Left kidney (tissue), 1 donor: ENCODE measurements at regions not wholly inside any gene's neighbourhood (a gene's known extent, or its start where the extent isn't known, plus 50 kb on each side); places are given as distances from the start of the nearest gene placed in this dataset.

Experiments used
- DNase-seq: peaks from one replicate; pipeline ENCODE4 v3.0.0-alpha.2; 2013

- DNase-seq = peak; percentile 67
Measured at GRCh38 chr5:167945542-167946384, 345.7 kb upstream of the WWC1 start.

- DNase-seq = no peak
Measured at GRCh38 chr5:167947306-167947705, 344.1 kb upstream of the WWC1 start.

GRCh38 chr5:167948251-167948650 is 343.2 kb upstream of the WWC1 start:
- DNase-seq = no peak

GRCh38 chr5:167949435-167949834 is 342.0 kb upstream of the WWC1 start:
- DNase-seq = no peak

- DNase-seq = no peak
Measured at GRCh38 chr5:167950126-167950721, 341.2 kb upstream of the WWC1 start.

GRCh38 chr5:167951116-167951515 is 340.3 kb upstream of the WWC1 start:
- DNase-seq = no peak

GRCh38 chr5:167952278-167952995 is 339.0 kb upstream of the WWC1 start:
- DNase-seq = peak; percentile 36

- DNase-seq = no peak
Measured at GRCh38 chr5:167953151-167953798, 338.2 kb upstream of the WWC1 start.

- no peak for DNase-seq
Measured at GRCh38 chr5:167961731-167962130, 329.7 kb upstream of the WWC1 start.

GRCh38 chr5:167964529-167964928 is 326.9 kb upstream of the WWC1 start:
- DNase-seq = no peak

GRCh38 chr5:167965710-167966109 is 325.7 kb upstream of the WWC1 start:
- no peak for DNase-seq

- no peak for DNase-seq
Measured at GRCh38 chr5:167966979-167967378, 324.5 kb upstream of the WWC1 start.

- DNase-seq = peak; percentile 46
Measured at GRCh38 chr5:167967494-167968177, 323.8 kb upstream of the WWC1 start.

GRCh38 chr5:167968837-167969236 is 322.6 kb upstream of the WWC1 start:
- DNase-seq = no peak

- DNase-seq = no peak
Measured at GRCh38 chr5:167969998-167970397, 321.4 kb upstream of the WWC1 start.

- DNase-seq = no peak
Measured at GRCh38 chr5:167971706-167972105, 319.7 kb upstream of the WWC1 start.

- no peak for DNase-seq
Measured at GRCh38 chr5:167973126-167973525, 318.3 kb upstream of the WWC1 start.

- DNase-seq = peak; percentile 47
Measured at GRCh38 chr5:167984951-167985350, 306.5 kb upstream of the WWC1 start.

GRCh38 chr5:167985373-167985772 is 306.1 kb upstream of the WWC1 start:
- DNase-seq = no peak

- no peak for DNase-seq
Measured at GRCh38 chr5:167987490-167988280, 303.8 kb upstream of the WWC1 start.

GRCh38 chr5:167992868-167993267 is 298.6 kb upstream of the WWC1 start:
- DNase-seq = no peak
